Spleen (tissue), 11 donors: ENCODE measurements at regions not wholly inside any gene's neighbourhood (a gene's known extent, or its start where the extent isn't known, plus 50 kb on each side); places are given as distances from the start of the nearest gene placed in this dataset.

Experiments
- DNase-seq: peaks from one replicate; pipeline ENCODE4 v3.0.0-alpha.2; 2020
- H3K27ac ChIP-seq, 8 donors: fragments of 200-600 bp; sonication (generic) in 7 of 8; 1 replicate in 4 of 8; 2 replicates in 4 of 8; pipeline versions ENCODE4 v1.5.0 to v1.8.0; 2016 to 2021; ENCODE audit warnings: inconsistent platforms in 4 of 8, mild to moderate bottlenecking in 4 of 8, moderate library complexity in 1 of 8
- H3K27me3 ChIP-seq, 7 donors: fragments of 200-600 bp; sonication (generic) in 6 of 7; replicated peaks in 1 of 7; 1 replicate in 4 of 7; 2 replicates in 3 of 7; pipeline versions ENCODE4 v1.5.0 to v1.8.0; 2016 to 2021; ENCODE audit warnings: inconsistent platforms in 3 of 7, mild to moderate bottlenecking in 1 of 7
- H3K36me3 ChIP-seq, 6 donors: fragments of 200-600 bp; sonication (generic) in 5 of 6; 1 replicate in 4 of 6; 2 replicates in 2 of 6; pipeline versions ENCODE4 v1.5.0 to v1.8.0; 2016 to 2021; ENCODE audit warnings: inconsistent platforms in 2 of 6
- H3K4me1 ChIP-seq, 6 donors: fragments of 200-600 bp; sonication (generic) in 5 of 6; 1 replicate in 3 of 6; 2 replicates in 3 of 6; pipeline versions ENCODE4 v1.5.0 to v1.8.0; 2016 to 2021; ENCODE audit warnings: inconsistent platforms in 3 of 6
- H3K4me3 ChIP-seq, 8 donors: fragments of 200-600 bp; sonication (generic) in 7 of 8; 1 replicate in 4 of 8; 2 replicates in 4 of 8; pipeline versions ENCODE4 v1.5.0 to v1.8.0; 2016 to 2021; ENCODE audit warnings: inconsistent platforms in 4 of 8, mild to moderate bottlenecking in 4 of 8, moderate library complexity in 2 of 8
- H3K9me3 ChIP-seq, 8 donors: fragments of 200-600 bp; sonication (generic) in 7 of 8; 1 replicate in 4 of 8; 2 replicates in 4 of 8; pipeline versions ENCODE4 v1.5.0 to v1.8.0; 2016 to 2021; ENCODE audit warnings: inconsistent platforms in 4 of 8
- POLR2A ChIP-seq, 3 donors: fragments of 450-650 bp; IDR thresholded peaks; one replicate each; pipeline ENCODE4 v1.5.1; 2017; ENCODE audit warnings: antibody characterized with exemption in 3 of 3, mild to moderate bottlenecking in 1 of 3
- POLR2AphosphoS5 ChIP-seq, 3 donors: sonication (generic); formaldehyde crosslinking; IDR thresholded peaks; one replicate each; pipeline ENCODE4 v1.5.1; 2017; ENCODE audit warnings: antibody characterized with exemption in 3 of 3
- WGBS, 5 donors: extraction: QIAGEN DNeasy Blood & Tissue Kit in 3 of 5; methylation state at CpG; one replicate each; pipeline versions ENCODE4 v1.1.5 to v1.1.7; 2013 to 2018; 5-methylcytosine and 5-hydroxymethylcytosine counted together
- intact Hi-C: fragments of 100-400 bp; cut with DNase I; formaldehyde crosslinking; loops from one replicate; pipeline ENCODE4 v1.15.0; 2023; ENCODE audit warnings: low total_unique reads
- TF ChIP-seq, protein P1 (sequence below), 11 experiments: fragments of 200-600 bp in 7 of 11; fragments of 450-650 bp in 4 of 11; sonication (generic) in 4 of 11; IDR thresholded peaks in 8 of 11; conservative IDR thresholded peaks in 3 of 11; 1 replicate in 7 of 11; 2 replicates in 4 of 11; pipeline versions ENCODE4 v1.4.0 to v1.8.0; 2016 to 2021; ENCODE audit warnings: antibody characterized with exemption in 11 of 11, inconsistent platforms in 4 of 11, mild to moderate bottlenecking in 1 of 11
- donor health status: healthy with polysubstance abuse.
- donor health status: DM: no; HTN: no; CAD: no; lungs with moderate emphysema.
- donor health status: DM: no; HTN: no; CAD: no.
- donor health status: Bipolar disorder and iron deficiency.
- donor health status: healthy.
- donor health status: DM: no; HTN: no; CAD: no.
- donor health status: DM: yes; HTN: yes; CAD: no.

DNA sequence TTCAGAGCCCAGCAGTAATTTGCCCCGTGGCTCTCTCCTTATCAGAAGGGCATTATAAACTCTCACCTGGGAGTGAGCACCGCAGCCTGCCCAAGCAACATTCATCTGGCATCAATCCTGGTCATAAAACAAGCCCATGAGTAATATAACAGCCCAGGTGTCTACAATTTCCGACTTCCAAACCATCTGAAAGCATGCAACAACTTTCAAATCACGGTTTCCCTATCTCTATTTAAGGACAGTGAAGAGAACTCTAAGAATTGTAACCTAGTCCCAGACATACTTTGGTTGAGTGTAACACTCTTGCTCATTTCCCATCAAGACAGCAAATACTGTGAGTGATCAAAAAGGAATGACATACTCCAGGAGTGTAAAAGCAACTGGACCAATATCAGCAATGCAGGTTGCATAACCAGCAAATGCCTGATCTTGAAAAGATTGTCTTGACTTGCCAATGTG is 487.4 kb upstream of the SOX9 start:
- TF ChIP-seq POLR2AphosphoS5 (IDR thresholded peaks at IDR 0.05) (no peak), POLR2A (IDR thresholded peaks at IDR 0.05) (no peak)
- TF ChIP-seq, protein P1, sequence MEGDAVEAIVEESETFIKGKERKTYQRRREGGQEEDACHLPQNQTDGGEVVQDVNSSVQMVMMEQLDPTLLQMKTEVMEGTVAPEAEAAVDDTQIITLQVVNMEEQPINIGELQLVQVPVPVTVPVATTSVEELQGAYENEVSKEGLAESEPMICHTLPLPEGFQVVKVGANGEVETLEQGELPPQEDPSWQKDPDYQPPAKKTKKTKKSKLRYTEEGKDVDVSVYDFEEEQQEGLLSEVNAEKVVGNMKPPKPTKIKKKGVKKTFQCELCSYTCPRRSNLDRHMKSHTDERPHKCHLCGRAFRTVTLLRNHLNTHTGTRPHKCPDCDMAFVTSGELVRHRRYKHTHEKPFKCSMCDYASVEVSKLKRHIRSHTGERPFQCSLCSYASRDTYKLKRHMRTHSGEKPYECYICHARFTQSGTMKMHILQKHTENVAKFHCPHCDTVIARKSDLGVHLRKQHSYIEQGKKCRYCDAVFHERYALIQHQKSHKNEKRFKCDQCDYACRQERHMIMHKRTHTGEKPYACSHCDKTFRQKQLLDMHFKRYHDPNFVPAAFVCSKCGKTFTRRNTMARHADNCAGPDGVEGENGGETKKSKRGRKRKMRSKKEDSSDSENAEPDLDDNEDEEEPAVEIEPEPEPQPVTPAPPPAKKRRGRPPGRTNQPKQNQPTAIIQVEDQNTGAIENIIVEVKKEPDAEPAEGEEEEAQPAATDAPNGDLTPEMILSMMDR (IDR thresholded peaks at IDR 0.05 in 8 of 11, conservative IDR thresholded peaks at IDR 0.05 in 3 of 11), result no peak
- Histone ChIP-seq H3K4me3 (no peak overlapping the region), H3K27ac (no peak overlapping the region), H3K4me1 (no peaks in the 10 kb centered on the region), H3K9me3 (peaks cover 0 to 7% (median 0%) of the 10 kb centered on the region in 8 donors), H3K36me3 (no peaks in the 10 kb centered on the region), H3K27me3 (no peaks in the 10 kb centered on the region)
- WGBS, 5 donors, result 46 to 76% (median 60%) methylated on average over 4 of the region's 4 CpGs
- DNase-seq, result no peak
- intact Hi-C loops, result no loop called here

GRCh38 chr17:71634376-71634775 is 486.4 kb upstream of the SOX9 start:
- peaks cover 0 to 7% (median 0%) of the 10 kb centered on the region in 8 donors for H3K9me3 ChIP-seq
- 72 to 90% (median 85%) methylated on average over 1 of the region's 1 CpG for WGBS, 5 donors
- no peak for DNase-seq
- H3K4me1 ChIP-seq, result no peaks in the 10 kb centered on the region
- H3K27me3 ChIP-seq, result no peaks in the 10 kb centered on the region
- no peak for TF ChIP-seq POLR2A (IDR thresholded peaks at IDR 0.05)
- TF ChIP-seq, protein P1 (IDR thresholded peaks at IDR 0.05 in 8 of 11, conservative IDR thresholded peaks at IDR 0.05 in 3 of 11), result no peak
- no peak for TF ChIP-seq POLR2AphosphoS5 (IDR thresholded peaks at IDR 0.05)
- H3K36me3 ChIP-seq, result no peaks in the 10 kb centered on the region
- H3K4me3 ChIP-seq, result no peak overlapping the region
- intact Hi-C loops, result no loop called here
- H3K27ac ChIP-seq, result no peak overlapping the region

DNA sequence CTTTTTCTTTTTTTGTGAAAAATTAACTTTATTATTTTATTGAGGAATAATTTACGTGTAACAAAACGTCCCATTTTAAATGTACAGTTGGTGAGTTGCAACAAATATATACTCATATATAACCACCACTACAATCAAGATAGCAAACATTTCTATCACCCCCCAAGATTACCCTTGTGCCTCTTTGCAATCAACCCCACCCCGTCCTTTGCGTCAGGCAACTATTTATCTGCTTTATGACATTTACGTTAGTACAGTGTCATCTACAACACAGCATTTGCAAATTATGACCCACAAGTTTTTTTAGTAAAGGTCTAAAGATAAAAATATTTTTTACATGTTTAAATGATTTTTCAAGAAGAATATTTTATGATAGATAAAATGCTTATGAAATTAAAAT is 485.6 kb upstream of the SOX9 start:
- WGBS, 5 donors, result 85 to 96% (median 90%) methylated on average over 5 of the region's 5 CpGs
- no peak overlapping the region for H3K4me3 ChIP-seq
- H3K27me3 ChIP-seq, result no peaks in the 10 kb centered on the region
- no peak for DNase-seq
- H3K9me3 ChIP-seq, result no peaks in the 10 kb centered on the region
- intact Hi-C loops, result no loop called here
- H3K36me3 ChIP-seq, result no peaks in the 10 kb centered on the region
- TF ChIP-seq, protein P1 (IDR thresholded peaks at IDR 0.05 in 8 of 11, conservative IDR thresholded peaks at IDR 0.05 in 3 of 11), result no peak
- TF ChIP-seq POLR2A (IDR thresholded peaks at IDR 0.05) (no peak), POLR2AphosphoS5 (IDR thresholded peaks at IDR 0.05) (no peak)
- no peaks in the 10 kb centered on the region for H3K4me1 ChIP-seq
- H3K27ac ChIP-seq, result no peak overlapping the region

- TF ChIP-seq POLR2AphosphoS5 (IDR thresholded peaks at IDR 0.05) (no peak), POLR2A (IDR thresholded peaks at IDR 0.05) (no peak)
- TF ChIP-seq, protein P1 (IDR thresholded peaks at IDR 0.05 in 8 of 11, conservative IDR thresholded peaks at IDR 0.05 in 3 of 11), result no peak
- no peaks in the 10 kb centered on the region for H3K9me3 ChIP-seq
- no peak overlapping the region for H3K27ac ChIP-seq
- no peak overlapping the region for H3K4me3 ChIP-seq
- no peaks in the 10 kb centered on the region for H3K27me3 ChIP-seq
- intact Hi-C loops, result no loop called here
- no peaks in the 10 kb centered on the region for H3K36me3 ChIP-seq
- no peak for DNase-seq
- H3K4me1 ChIP-seq, result no peaks in the 10 kb centered on the region
- 53 to 77% (median 69%) methylated on average over 1 of the region's 1 CpG for WGBS, 5 donors
Observed at GRCh38 chr17:71636644-71637043, 484.2 kb upstream of the SOX9 start.
